GM23248 (cell line): ENCODE measurements at regions not wholly inside any gene's neighbourhood (a gene's known extent, or its start where the extent isn't known, plus 50 kb on each side); places are given as distances from the start of the nearest gene placed in this dataset.

Source experiments
- EZH2 ChIP-seq: fragments of 200-600 bp; sonication (generic); IDR thresholded peaks from 2 replicates; pipeline ENCODE4 v1.6.1; 2018; ENCODE audit warnings: antibody characterized with exemption, mild to moderate bottlenecking; ENCODE audit not compliant: insufficient read depth, poor library complexity, severe bottlenecking
- EZH2phosphoT487 ChIP-seq: fragments of 200-600 bp; sonication (generic); IDR thresholded peaks from 2 replicates; pipeline ENCODE4 v1.6.1; 2018; ENCODE audit warnings: antibody characterized with exemption, moderate library complexity, mild to moderate bottlenecking, low read depth; ENCODE audit not compliant: insufficient read depth

DNA sequence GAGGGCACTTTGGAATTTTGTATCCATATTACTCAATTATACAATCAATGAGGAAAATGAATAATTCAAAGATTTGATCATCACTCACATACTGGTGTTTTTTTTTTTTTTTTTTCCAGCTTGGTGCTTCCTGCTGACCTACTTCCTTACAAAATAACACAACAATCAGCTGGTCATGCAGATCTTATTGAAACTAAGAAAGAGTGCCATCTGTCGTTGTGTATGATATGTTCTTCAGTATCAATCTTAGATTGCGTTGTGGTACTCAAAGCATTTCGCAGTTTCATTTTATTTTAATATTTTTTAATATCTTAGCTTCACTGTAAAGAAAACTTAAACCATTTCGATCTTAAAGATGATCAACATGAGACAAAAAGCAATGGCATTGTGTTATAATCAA lies 155.6 kb downstream of the OGFRL1 start:
- TF ChIP-seq EZH2: no peak
- no peak for TF ChIP-seq EZH2phosphoT487
